GM23338 (cell line): ENCODE measurements at regions not wholly inside any gene's neighbourhood (a gene's known extent, or its start where the extent isn't known, plus 50 kb on each side); places are given as distances from the start of the nearest gene placed in this dataset.

Source experiments
- ATAC-seq: fragments of 200-7000 bp; cut with Tn5 transposase; 3 replicates; pipeline ENCODE4 v1.9.1; 2020
- DNase-seq: peaks from one replicate; pipeline ENCODE4 v3.0.0-alpha.2; 2015; ENCODE audit warnings: low spot score
- H2AFZ ChIP-seq: fragments of 200-600 bp; sonication (generic); 2 replicates; pipeline ENCODE4 v1.8.0; 2016; ENCODE audit warnings: antibody characterized with exemption, mild to moderate bottlenecking, moderate library complexity
- H3F3A ChIP-seq: fragments of 200-600 bp; sonication (generic); replicated peaks from 2 replicates; pipeline ENCODE4 v1.8.0; 2017; ENCODE audit warnings: antibody characterized with exemption, mixed run types, low read depth
- H3K27ac ChIP-seq: fragments of 200-600 bp; sonication (generic); 2 replicates; pipeline ENCODE4 v1.6.1; 2016; ENCODE audit warnings: low read depth
- H3K27me3 ChIP-seq: fragments of 200-600 bp; sonication (generic); 2 replicates; pipeline ENCODE4 v1.8.0; 2016; ENCODE audit warnings: mild to moderate bottlenecking, mixed run types, moderate library complexity; ENCODE audit not compliant: insufficient read depth
- H3K36me3 ChIP-seq: fragments of 200-600 bp; sonication (generic); 2 replicates; pipeline ENCODE4 v1.8.0; 2016; ENCODE audit warnings: mild to moderate bottlenecking; ENCODE audit not compliant: insufficient read depth
- H3K4me1 ChIP-seq: fragments of 200-600 bp; sonication (generic); 2 replicates; pipeline ENCODE4 v1.8.0; 2016; ENCODE audit warnings: mild to moderate bottlenecking, moderate library complexity; ENCODE audit not compliant: insufficient read depth
- H3K4me2 ChIP-seq: fragments of 200-600 bp; sonication (generic); 2 replicates; pipeline ENCODE4 v1.7.1; 2017; ENCODE audit warnings: mixed run types
- H3K4me3 ChIP-seq: fragments of 200-600 bp; sonication (generic); 2 replicates; pipeline ENCODE4 v1.6.1; 2016; ENCODE audit warnings: mixed run types
- H3K79me2 ChIP-seq: fragments of 200-600 bp; sonication (generic); replicated peaks from 2 replicates; pipeline ENCODE4 v1.8.0; 2017; ENCODE audit warnings: mild to moderate bottlenecking; ENCODE audit not compliant: insufficient read depth
- H3K9me2 ChIP-seq: fragments of 200-600 bp; sonication (generic); 2 replicates; pipeline ENCODE4 v1.8.0; 2017; ENCODE audit not compliant: insufficient read depth
- H4K20me1 ChIP-seq: fragments of 200-600 bp; sonication (generic); replicated peaks from 2 replicates; pipeline ENCODE4 v1.8.0; 2017; ENCODE audit warnings: mild to moderate bottlenecking; ENCODE audit not compliant: insufficient read depth
- H3K27ac Mint-ChIP-seq: 2 replicates; pipeline ENCODE4 v1.8.0; 2020; ENCODE audit warnings: inconsistent platforms, mild to moderate bottlenecking, moderate library complexity, mixed read lengths
- H3K27me3 Mint-ChIP-seq: 3 replicates; pipeline ENCODE4 v1.8.0; 2022; ENCODE audit warnings: low read depth, mild to moderate bottlenecking, moderate library complexity, mixed read lengths, inconsistent platforms; ENCODE audit not compliant: insufficient read depth, poor library complexity
- H3K36me3 Mint-ChIP-seq: 3 replicates; pipeline ENCODE4 v1.8.0; 2021; ENCODE audit warnings: low read depth, mild to moderate bottlenecking, inconsistent platforms, moderate library complexity, mixed read lengths
- H3K4me1 Mint-ChIP-seq: 3 replicates; pipeline ENCODE4 v1.8.0; 2020; ENCODE audit warnings: mild to moderate bottlenecking, inconsistent platforms, mixed read lengths
- H3K4me3 Mint-ChIP-seq: 3 replicates; pipeline ENCODE4 v1.8.0; 2021; ENCODE audit warnings: moderate library complexity, mild to moderate bottlenecking, inconsistent platforms, mixed read lengths
- H3K9me3 Mint-ChIP-seq: 3 replicates; pipeline ENCODE4 v1.8.0; 2020; ENCODE audit warnings: moderate library complexity, mild to moderate bottlenecking, inconsistent platforms, mixed read lengths
- ETS1 ChIP-seq: IDR thresholded peaks from 2 replicates; pipeline ENCODE4 v1.6.1; 2016; ENCODE audit warnings: antibody characterized with exemption
- EZH2 ChIP-seq: fragments of 200-600 bp; sonication (generic); IDR thresholded peaks from one replicate; pipeline ENCODE4 v1.8.0; 2017; ENCODE audit warnings: antibody characterized with exemption, mild to moderate bottlenecking, low read depth; ENCODE audit not compliant: unreplicated experiment
- JUNB ChIP-seq: IDR thresholded peaks from one replicate; pipeline ENCODE4 v1.6.1; 2016; ENCODE audit warnings: antibody characterized with exemption; ENCODE audit not compliant: unreplicated experiment
- POLR2AphosphoS5 ChIP-seq: IDR thresholded peaks from 2 replicates; pipeline ENCODE4 v1.6.1; 2016; ENCODE audit warnings: antibody characterized with exemption, low read depth
- ZNF114 ChIP-seq: fragments of 250-450 bp; sonication (Bioruptor Pico); IDR thresholded peaks from 2 replicates; pipeline ENCODE4 v1.5.0; 2020; ENCODE audit warnings: mild to moderate bottlenecking, moderate library complexity
- TF ChIP-seq, protein P1 (sequence below), 2 experiments: fragments of 200-600 bp in 1 of 2; sonication (generic) in 1 of 2; conservative IDR thresholded peaks; 2 replicates each; pipeline versions ENCODE4 v1.5.1 to v1.6.1; 2016 to 2017; ENCODE audit warnings: antibody characterized with exemption in 2 of 2, low read depth in 2 of 2, mild to moderate bottlenecking in 2 of 2, moderate library complexity in 1 of 2

- peak overlapping the region; percentile 54 for H3K4me3 Mint-ChIP-seq
- H3K9me2 ChIP-seq, result no peaks in the 10 kb centered on the region
- no peak overlapping the region for H2AFZ ChIP-seq
- H3K27me3 Mint-ChIP-seq, result peaks cover 44% of the 10 kb centered on the region
- no peaks in the 10 kb centered on the region for H3K36me3 ChIP-seq
- peaks cover 76% of the 10 kb centered on the region for H3K27me3 ChIP-seq
- ATAC-seq (peak; percentile 82), DNase-seq (peak; percentile 29)
- H3K36me3 Mint-ChIP-seq, result no peaks in the 10 kb centered on the region
- H3K4me1 Mint-ChIP-seq, result peaks cover 21% of the 10 kb centered on the region
- TF ChIP-seq, protein P1, sequence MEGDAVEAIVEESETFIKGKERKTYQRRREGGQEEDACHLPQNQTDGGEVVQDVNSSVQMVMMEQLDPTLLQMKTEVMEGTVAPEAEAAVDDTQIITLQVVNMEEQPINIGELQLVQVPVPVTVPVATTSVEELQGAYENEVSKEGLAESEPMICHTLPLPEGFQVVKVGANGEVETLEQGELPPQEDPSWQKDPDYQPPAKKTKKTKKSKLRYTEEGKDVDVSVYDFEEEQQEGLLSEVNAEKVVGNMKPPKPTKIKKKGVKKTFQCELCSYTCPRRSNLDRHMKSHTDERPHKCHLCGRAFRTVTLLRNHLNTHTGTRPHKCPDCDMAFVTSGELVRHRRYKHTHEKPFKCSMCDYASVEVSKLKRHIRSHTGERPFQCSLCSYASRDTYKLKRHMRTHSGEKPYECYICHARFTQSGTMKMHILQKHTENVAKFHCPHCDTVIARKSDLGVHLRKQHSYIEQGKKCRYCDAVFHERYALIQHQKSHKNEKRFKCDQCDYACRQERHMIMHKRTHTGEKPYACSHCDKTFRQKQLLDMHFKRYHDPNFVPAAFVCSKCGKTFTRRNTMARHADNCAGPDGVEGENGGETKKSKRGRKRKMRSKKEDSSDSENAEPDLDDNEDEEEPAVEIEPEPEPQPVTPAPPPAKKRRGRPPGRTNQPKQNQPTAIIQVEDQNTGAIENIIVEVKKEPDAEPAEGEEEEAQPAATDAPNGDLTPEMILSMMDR (conservative IDR thresholded peaks at IDR 0.05; ENCODE audit: low read depth in 2 of 2), result 0 out of 4 replicates have a peak, but pooled peaks of 1 of the 2 experiments have one; percentile 3
- no peak for TF ChIP-seq ZNF114 (CRISPR knock-in tag)
- no peak for TF ChIP-seq EZH2
- TF ChIP-seq ETS1, result no peak
- no peak for TF ChIP-seq POLR2AphosphoS5
- H3F3A ChIP-seq, result no peaks in the 10 kb centered on the region
- H3K4me1 ChIP-seq, result peaks cover 23% of the 10 kb centered on the region
- H3K4me2 ChIP-seq, result peak overlapping the region; percentile 75
- H3K4me3 ChIP-seq, result peak overlapping the region; percentile 46
- no peak overlapping the region for H3K27ac ChIP-seq
- no peak overlapping the region for H3K27ac Mint-ChIP-seq
- no peaks in the 10 kb centered on the region; the same call in 1 of the 2 replicates for H4K20me1 ChIP-seq
- H3K79me2 ChIP-seq, result no peaks in the 10 kb centered on the region
- H3K9me3 Mint-ChIP-seq, result no peaks in the 10 kb centered on the region
Observed at GRCh38 chr10:118246332-118247295, 95.5 kb downstream of the FAM204A start.

DNA sequence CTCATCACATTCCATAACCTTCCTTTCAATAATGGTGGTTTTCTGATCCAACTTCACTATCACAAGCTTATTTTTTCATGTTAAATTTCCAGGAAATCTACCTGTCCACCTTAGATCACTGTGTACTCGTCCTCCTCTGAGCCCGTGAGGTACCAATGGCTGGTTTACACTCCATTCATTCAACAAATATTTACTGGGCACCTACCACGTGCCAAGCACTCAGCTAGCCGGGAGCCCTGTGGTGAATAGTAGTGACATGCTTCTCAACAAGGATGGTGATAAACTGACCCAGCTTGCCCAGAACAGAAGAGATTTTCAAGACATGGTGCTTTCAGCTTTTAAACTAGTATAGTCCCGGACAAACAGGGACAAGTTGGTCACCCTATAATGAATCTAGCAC lies 98.2 kb downstream of the FAM204A start:
- no peak overlapping the region for H3K27ac ChIP-seq
- H3K27me3 ChIP-seq, result peaks cover 69% of the 10 kb centered on the region
- no peak for TF ChIP-seq JUNB
- H3K4me2 ChIP-seq, result no peak overlapping the region
- no peak overlapping the region for H3K4me3 ChIP-seq
- H4K20me1 ChIP-seq, result no peaks in the 10 kb centered on the region; the same call in 1 of the 2 replicates
- no peaks in the 10 kb centered on the region for H3K79me2 ChIP-seq
- H3K9me3 Mint-ChIP-seq, result no peaks in the 10 kb centered on the region
- H3K27ac Mint-ChIP-seq, result no peak overlapping the region
- peaks cover 21% of the 10 kb centered on the region for H3K4me1 Mint-ChIP-seq
- H3K9me2 ChIP-seq, result no peaks in the 10 kb centered on the region
- H3K36me3 Mint-ChIP-seq, result no peaks in the 10 kb centered on the region
- peaks cover 23% of the 10 kb centered on the region for H3K4me1 ChIP-seq
- H2AFZ ChIP-seq, result no peak overlapping the region
- H3F3A ChIP-seq, result no peaks in the 10 kb centered on the region
- H3K27me3 Mint-ChIP-seq, result peaks cover 38% of the 10 kb centered on the region
- no peak overlapping the region for H3K4me3 Mint-ChIP-seq
- ATAC-seq, result no peak
- DNase-seq, result no peak
- no peaks in the 10 kb centered on the region for H3K36me3 ChIP-seq
